Tibial artery (tissue), 4 donors: ENCODE measurements at regions not wholly inside any gene's neighbourhood (a gene's known extent, or its start where the extent isn't known, plus 50 kb on each side); places are given as distances from the start of the nearest gene placed in this dataset.
"Not testable (repeated sequence)": the region's sequence is repeated elsewhere in the genome, so short reads cannot be mapped to it uniquely, and the experiment has no call there.

Experiments used
- DNase-seq, 2 donors: peaks; one replicate each; pipeline ENCODE4 v3.0.0-alpha.2; 2019
- H3K27ac ChIP-seq, 2 donors: fragments of 200-600 bp; sonication (generic) in 1 of 2; 1 replicate in 1 of 2; 2 replicates in 1 of 2; pipeline ENCODE4 v1.5.1; 2018 to 2019; ENCODE audit warnings: mild to moderate bottlenecking in 1 of 2
- H3K27me3 ChIP-seq, 2 donors: fragments of 200-600 bp; sonication (generic) in 1 of 2; one replicate each; pipeline versions ENCODE4 v1.5.1 to v1.6.0; 2016 to 2019
- H3K36me3 ChIP-seq, 3 donors: fragments of 200-600 bp; sonication (generic) in 2 of 3; one replicate each; pipeline ENCODE4 v1.5.1; 2016 to 2019; ENCODE audit warnings: mild to moderate bottlenecking in 2 of 3
- H3K4me1 ChIP-seq, 4 donors: fragments of 200-600 bp; sonication (generic) in 2 of 4; 1 replicate in 3 of 4; 2 replicates in 1 of 4; pipeline ENCODE4 v1.5.1; 2016 to 2019
- H3K4me3 ChIP-seq, 2 donors: fragments of 200-600 bp; sonication (generic) in 1 of 2; 1 replicate in 1 of 2; 2 replicates in 1 of 2; pipeline ENCODE4 v1.5.1; 2018 to 2019; ENCODE audit warnings: mild to moderate bottlenecking in 2 of 2
- H3K9me3 ChIP-seq, 3 donors: fragments of 200-600 bp; sonication (generic) in 1 of 3; one replicate each; pipeline ENCODE4 v1.5.1; 2016 to 2019
- CTCF ChIP-seq, 2 experiments: fragments of 200-600 bp in 1 of 2; fragments of 450-650 bp in 1 of 2; IDR thresholded peaks; one replicate each; pipeline ENCODE4 v1.5.1; 2017 to 2019; ENCODE audit warnings: antibody characterized with exemption in 2 of 2, mild to moderate bottlenecking in 1 of 2, moderate library complexity in 1 of 2
- intact Hi-C: fragments of 100-400 bp; cut with DNase I; formaldehyde crosslinking; loops from one replicate; pipeline ENCODE4 v1.15.0; 2023; ENCODE audit warnings: low total_unique reads

- H3K4me1 ChIP-seq: no peaks in the 10 kb centered on the region
- H3K4me3 ChIP-seq: no peak overlapping the region
- intact Hi-C loops: no loop called here
- no peak for DNase-seq
- no peaks in the 10 kb centered on the region for H3K9me3 ChIP-seq
- TF ChIP-seq CTCF (IDR thresholded peaks at IDR 0.05): no peak
- H3K36me3 ChIP-seq: no peaks in the 10 kb centered on the region
- no peak overlapping the region for H3K27ac ChIP-seq
- no peaks in the 10 kb centered on the region for H3K27me3 ChIP-seq
These were observed 375.7 kb upstream of the AADAT start for GRCh38 chr4:170465429-170465828.

DNA sequence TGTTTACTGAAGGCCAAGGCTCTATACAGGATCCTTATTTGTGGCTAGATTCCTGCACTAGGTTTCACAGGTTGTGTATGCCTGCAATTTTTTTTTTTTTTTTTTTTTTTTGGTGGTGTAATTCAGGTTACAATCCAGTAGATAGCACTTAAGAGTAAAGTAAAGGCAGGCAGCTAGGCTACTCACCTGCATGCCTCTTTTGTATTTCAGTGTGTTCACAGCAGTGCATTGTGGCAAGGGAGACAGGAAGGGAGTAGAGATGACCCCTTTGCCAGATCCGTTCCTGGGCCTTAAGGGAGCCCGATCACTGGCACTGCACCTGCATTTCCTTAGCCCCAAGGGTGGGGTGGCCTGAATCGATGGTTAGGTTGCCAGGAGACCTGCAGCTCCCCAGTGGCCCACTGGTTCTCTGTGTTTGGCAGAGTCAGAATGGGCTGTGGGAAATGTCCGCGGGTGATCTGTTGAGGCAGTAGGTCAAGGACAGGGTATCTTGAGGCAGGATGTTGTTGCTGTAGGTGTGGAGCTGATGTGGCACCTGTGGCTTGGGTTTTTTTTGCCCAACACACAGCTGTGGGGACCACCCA, 374.9 kb upstream of the AADAT start:
- DNase-seq: no peak
- H3K27me3 ChIP-seq: no peaks in the 10 kb centered on the region
- TF ChIP-seq CTCF (IDR thresholded peaks at IDR 0.05): no peak
- no peak overlapping the region for H3K27ac ChIP-seq
- no peaks in the 10 kb centered on the region for H3K9me3 ChIP-seq
- no peaks in the 10 kb centered on the region for H3K4me1 ChIP-seq
- H3K36me3 ChIP-seq: no peaks in the 10 kb centered on the region
- intact Hi-C loops: no loop called here
- no peak overlapping the region for H3K4me3 ChIP-seq

DNA sequence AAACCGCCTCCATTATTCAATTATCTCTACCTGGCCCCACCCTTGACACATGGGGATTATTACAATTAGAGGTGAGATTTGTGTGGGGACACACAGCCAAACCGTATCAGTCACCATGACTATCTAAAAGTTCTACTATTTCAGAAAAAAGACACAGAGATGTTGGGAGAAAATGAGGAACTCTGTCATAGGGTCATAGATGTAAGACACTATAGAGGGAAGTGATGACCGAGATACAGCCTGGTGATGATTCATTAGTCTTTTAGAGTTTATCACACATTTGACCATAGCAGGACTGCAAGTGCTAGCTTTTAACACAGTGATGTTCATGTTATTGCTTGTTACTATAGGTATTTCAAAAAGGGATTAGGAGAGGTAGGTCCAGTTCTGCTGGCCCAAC, 357.0 kb upstream of the AADAT start:
- intact Hi-C loops: no loop called here

DNA sequence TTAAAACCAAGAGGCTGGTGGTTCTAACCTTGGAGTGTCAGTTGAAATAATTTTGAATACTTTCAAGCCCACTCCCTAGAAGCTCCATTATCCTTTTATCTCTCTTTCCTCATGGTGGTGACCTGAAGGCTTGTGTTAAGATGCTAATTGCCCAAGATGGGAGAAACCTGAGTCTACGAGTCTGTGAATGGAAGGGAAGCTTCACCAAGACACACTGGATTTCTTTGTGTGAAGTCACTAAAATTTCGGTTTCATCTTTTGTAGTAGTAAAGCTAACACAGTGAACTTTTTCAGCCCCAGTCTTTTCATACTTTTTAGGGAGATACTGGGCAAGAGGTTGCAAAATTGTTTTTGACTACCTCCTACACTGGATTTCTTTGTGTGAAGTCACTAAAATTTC, 351.4 kb upstream of the AADAT start:
- H3K36me3 ChIP-seq, H3K4me3 ChIP-seq, H3K4me1 ChIP-seq, DNase-seq, H3K27ac ChIP-seq, H3K9me3 ChIP-seq, intact Hi-C loops, H3K27me3 ChIP-seq: not testable (repeated sequence)

More for the DNA sequence above, 357.0 kb upstream of the AADAT start:
- Histone ChIP-seq H3K4me3 (no peak overlapping the region), H3K36me3 (no peaks in the 10 kb centered on the region), H3K27me3 (no peaks in the 10 kb centered on the region), H3K27ac (no peak overlapping the region), H3K4me1 (no peaks in the 10 kb centered on the region), H3K9me3 (no peaks in the 10 kb centered on the region)
- no peak for TF ChIP-seq CTCF (IDR thresholded peaks at IDR 0.05)
- DNase-seq: no peak

DNA sequence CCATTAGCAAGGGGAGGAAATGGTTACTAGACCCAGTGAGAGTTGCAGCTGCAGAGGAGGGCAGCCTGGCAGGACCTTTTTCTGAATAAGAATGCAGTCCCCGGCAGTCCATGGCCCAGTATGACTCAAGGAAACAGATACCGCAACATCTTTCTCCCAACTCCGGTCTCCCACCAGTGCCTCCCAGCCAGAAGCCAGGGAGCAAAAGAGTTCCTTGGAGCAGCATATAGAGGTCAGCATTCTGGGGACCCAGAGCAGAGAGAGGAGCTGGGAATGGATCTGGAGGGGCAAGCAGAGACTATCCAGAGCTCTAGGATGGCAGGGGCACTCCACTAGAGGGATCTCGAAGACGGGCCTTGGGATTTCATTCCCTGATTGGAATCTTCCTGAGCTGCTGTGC, 339.2 kb upstream of the AADAT start:
- no peaks in the 10 kb centered on the region for H3K4me1 ChIP-seq
- intact Hi-C loops: no loop called here
- no peaks in the 10 kb centered on the region for H3K27me3 ChIP-seq
- DNase-seq: no peak
- H3K36me3 ChIP-seq: no peaks in the 10 kb centered on the region
- no peak overlapping the region for H3K27ac ChIP-seq
- no peak overlapping the region for H3K4me3 ChIP-seq
- no peak for TF ChIP-seq CTCF (IDR thresholded peaks at IDR 0.05)
- H3K9me3 ChIP-seq: no peaks in the 10 kb centered on the region

- Histone ChIP-seq H3K4me1 (no peaks in the 10 kb centered on the region), H3K4me3 (no peak overlapping the region), H3K36me3 (no peaks in the 10 kb centered on the region), H3K27me3 (no peaks in the 10 kb centered on the region), H3K27ac (no peak overlapping the region), H3K9me3 (no peaks in the 10 kb centered on the region)
- no peak for DNase-seq
- no peak for TF ChIP-seq CTCF (IDR thresholded peaks at IDR 0.05)
- intact Hi-C loops: no loop called here
These were observed 335.9 kb upstream of the AADAT start for GRCh38 chr4:170425521-170426143.
